Breast epithelium (tissue), 4 donors: ENCODE measurements at regions not wholly inside any gene's neighbourhood (a gene's known extent, or its start where the extent isn't known, plus 50 kb on each side); places are given as distances from the start of the nearest gene placed in this dataset.

Source experiments
- DNase-seq, 2 donors: peaks; one replicate each; pipeline ENCODE4 v3.0.0-alpha.2; 2019; ENCODE audit warnings: low spot score in 2 of 2
- H3K27ac ChIP-seq, 2 donors: fragments of 200-600 bp; sonication (generic) in 1 of 2; one replicate each; pipeline ENCODE4 v1.5.1; 2016 to 2019; ENCODE audit warnings: mild to moderate bottlenecking in 1 of 2
- H3K27me3 ChIP-seq, 2 donors: fragments of 200-600 bp; sonication (generic) in 1 of 2; one replicate each; pipeline versions ENCODE4 v1.5.1 to v1.6.0; 2017 to 2019; ENCODE audit warnings: control low read depth in 1 of 2, mild to moderate bottlenecking in 1 of 2
- H3K36me3 ChIP-seq: fragments of 200-600 bp; one replicate; pipeline ENCODE4 v1.5.1; 2019
- H3K4me1 ChIP-seq, 2 donors: fragments of 200-600 bp; sonication (generic); one replicate each; pipeline ENCODE4 v1.5.1; 2016 to 2019; ENCODE audit warnings: control low read depth in 1 of 2
- H3K4me3 ChIP-seq, 3 donors: fragments of 200-600 bp; sonication (generic); 1 replicate in 2 of 3; 2 replicates in 1 of 3; pipeline ENCODE4 v1.5.1; 2016 to 2019; ENCODE audit warnings: mild to moderate bottlenecking in 3 of 3, moderate library complexity in 2 of 3
- H3K9me3 ChIP-seq, 2 donors: fragments of 200-600 bp; sonication (generic) in 1 of 2; one replicate each; pipeline ENCODE4 v1.5.1; 2016 to 2019; ENCODE audit warnings: control low read depth in 1 of 2
- POLR2A ChIP-seq: fragments of 450-650 bp; IDR thresholded peaks from one replicate; pipeline ENCODE4 v1.6.1; 2016; ENCODE audit warnings: antibody characterized with exemption, mild to moderate bottlenecking, moderate library complexity
- POLR2AphosphoS5 ChIP-seq, 3 donors: sonication (generic); formaldehyde crosslinking; IDR thresholded peaks; one replicate each; pipeline ENCODE4 v1.6.1; 2017; ENCODE audit warnings: antibody characterized with exemption in 3 of 3
- intact Hi-C: fragments of 100-400 bp; cut with DNase I; formaldehyde crosslinking; loops from one replicate; pipeline ENCODE4 v1.15.1; 2023; ENCODE audit warnings: low total_unique reads
- TF ChIP-seq, protein P1 (sequence below), 3 donors: fragments of 450-650 bp; IDR thresholded peaks; one replicate each; pipeline ENCODE4 v1.5.1; 2016 to 2017; ENCODE audit warnings: antibody characterized with exemption in 3 of 3, mild to moderate bottlenecking in 3 of 3, moderate library complexity in 3 of 3

DNA sequence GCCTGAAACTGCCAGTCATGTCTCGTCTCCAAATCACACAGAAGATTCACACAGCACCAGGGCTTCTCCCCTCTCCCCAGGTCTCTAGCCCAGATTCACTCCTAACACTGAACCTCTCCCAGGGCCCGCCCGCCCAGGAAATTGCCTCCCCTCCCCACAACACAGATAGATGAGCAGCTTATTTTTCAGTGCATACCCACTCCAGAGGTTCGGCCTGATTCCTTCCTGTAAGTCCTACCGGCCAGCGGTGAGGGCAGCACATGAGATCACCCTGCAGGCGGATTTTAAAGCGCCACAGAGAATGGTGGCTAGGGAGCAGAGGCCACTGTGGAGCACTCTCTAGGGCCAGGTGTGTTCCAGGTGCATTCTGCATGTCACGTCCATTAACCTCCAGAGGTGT is 301.8 kb downstream of the IRF8 start:
- Histone ChIP-seq H3K4me1 (no peaks in the 10 kb centered on the region), H3K9me3 (no peaks in the 10 kb centered on the region), H3K27me3 (peaks cover 0 to 75% of the 10 kb centered on the region in 2 donors), H3K27ac (no peak overlapping the region), H3K4me3 (no peak overlapping the region), H3K36me3 (no peaks in the 10 kb centered on the region)
- intact Hi-C loops = no loop called here
- no peak for DNase-seq
- TF ChIP-seq, protein P1, sequence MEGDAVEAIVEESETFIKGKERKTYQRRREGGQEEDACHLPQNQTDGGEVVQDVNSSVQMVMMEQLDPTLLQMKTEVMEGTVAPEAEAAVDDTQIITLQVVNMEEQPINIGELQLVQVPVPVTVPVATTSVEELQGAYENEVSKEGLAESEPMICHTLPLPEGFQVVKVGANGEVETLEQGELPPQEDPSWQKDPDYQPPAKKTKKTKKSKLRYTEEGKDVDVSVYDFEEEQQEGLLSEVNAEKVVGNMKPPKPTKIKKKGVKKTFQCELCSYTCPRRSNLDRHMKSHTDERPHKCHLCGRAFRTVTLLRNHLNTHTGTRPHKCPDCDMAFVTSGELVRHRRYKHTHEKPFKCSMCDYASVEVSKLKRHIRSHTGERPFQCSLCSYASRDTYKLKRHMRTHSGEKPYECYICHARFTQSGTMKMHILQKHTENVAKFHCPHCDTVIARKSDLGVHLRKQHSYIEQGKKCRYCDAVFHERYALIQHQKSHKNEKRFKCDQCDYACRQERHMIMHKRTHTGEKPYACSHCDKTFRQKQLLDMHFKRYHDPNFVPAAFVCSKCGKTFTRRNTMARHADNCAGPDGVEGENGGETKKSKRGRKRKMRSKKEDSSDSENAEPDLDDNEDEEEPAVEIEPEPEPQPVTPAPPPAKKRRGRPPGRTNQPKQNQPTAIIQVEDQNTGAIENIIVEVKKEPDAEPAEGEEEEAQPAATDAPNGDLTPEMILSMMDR (IDR thresholded peaks at IDR 0.05) = no peak
- no peak for TF ChIP-seq POLR2A
- TF ChIP-seq POLR2AphosphoS5 (IDR thresholded peaks at IDR 0.05) = no peak

DNA sequence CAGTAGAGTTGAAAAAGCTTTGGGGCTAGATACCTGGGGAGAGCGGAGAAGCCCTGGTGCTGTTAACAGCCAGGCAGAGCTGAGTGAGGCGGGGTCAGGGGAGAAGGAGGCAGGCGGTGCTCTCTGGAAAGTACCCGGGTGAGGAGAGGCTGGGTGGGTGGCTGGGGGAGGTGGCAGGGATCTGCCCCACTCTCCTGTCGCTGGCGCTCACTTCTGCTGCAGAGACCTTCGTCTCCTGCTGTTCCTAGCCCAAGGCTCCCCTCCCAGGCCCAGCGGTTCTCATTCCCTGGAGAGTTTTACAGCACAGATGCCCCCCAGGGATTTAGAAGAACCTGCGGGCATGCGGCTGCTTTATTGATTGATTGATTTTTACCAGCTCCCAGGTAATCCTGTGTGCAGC is 302.8 kb downstream of the IRF8 start:
- Histone ChIP-seq H3K27ac (no peak overlapping the region), H3K27me3 (peaks cover 0 to 65% of the 10 kb centered on the region in 2 donors), H3K9me3 (no peaks in the 10 kb centered on the region), H3K36me3 (no peaks in the 10 kb centered on the region), H3K4me3 (no peak overlapping the region), H3K4me1 (no peaks in the 10 kb centered on the region)
- TF ChIP-seq, protein P1 (IDR thresholded peaks at IDR 0.05) = no peak
- TF ChIP-seq POLR2AphosphoS5 (IDR thresholded peaks at IDR 0.05) = no peak
- no peak for TF ChIP-seq POLR2A
- intact Hi-C loops = no loop called here
- DNase-seq = no peak

DNA sequence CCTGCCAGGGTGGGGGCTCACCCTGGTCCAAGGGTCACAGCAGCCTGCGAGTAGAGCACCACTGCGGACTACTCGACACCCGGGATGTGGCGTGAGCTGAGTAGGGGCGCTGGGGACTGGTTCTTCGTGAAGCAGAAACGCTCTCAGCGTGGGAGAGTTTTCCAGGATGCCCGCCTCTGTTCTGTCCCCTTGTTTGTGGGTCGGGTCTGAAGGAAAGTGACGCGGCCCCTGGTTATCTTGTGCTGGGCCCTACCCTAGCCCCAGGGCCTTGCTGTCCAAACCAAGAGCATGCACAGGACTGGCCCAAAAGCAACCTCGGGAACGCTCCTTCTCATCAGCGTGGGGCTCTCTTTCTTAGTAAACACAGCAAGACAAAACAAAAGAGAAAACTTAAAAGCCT is 303.3 kb downstream of the IRF8 start:
- DNase-seq = no peak
- H3K4me1 ChIP-seq = no peaks in the 10 kb centered on the region
- no peak overlapping the region for H3K4me3 ChIP-seq
- H3K9me3 ChIP-seq = no peaks in the 10 kb centered on the region
- TF ChIP-seq, protein P1 (IDR thresholded peaks at IDR 0.05) = no peak
- TF ChIP-seq POLR2AphosphoS5 (IDR thresholded peaks at IDR 0.05) = no peak
- no peak for TF ChIP-seq POLR2A
- H3K27me3 ChIP-seq = peaks cover 0 to 60% of the 10 kb centered on the region in 2 donors
- no peak overlapping the region for H3K27ac ChIP-seq
- intact Hi-C loops = no loop called here
- H3K36me3 ChIP-seq = no peaks in the 10 kb centered on the region

DNA sequence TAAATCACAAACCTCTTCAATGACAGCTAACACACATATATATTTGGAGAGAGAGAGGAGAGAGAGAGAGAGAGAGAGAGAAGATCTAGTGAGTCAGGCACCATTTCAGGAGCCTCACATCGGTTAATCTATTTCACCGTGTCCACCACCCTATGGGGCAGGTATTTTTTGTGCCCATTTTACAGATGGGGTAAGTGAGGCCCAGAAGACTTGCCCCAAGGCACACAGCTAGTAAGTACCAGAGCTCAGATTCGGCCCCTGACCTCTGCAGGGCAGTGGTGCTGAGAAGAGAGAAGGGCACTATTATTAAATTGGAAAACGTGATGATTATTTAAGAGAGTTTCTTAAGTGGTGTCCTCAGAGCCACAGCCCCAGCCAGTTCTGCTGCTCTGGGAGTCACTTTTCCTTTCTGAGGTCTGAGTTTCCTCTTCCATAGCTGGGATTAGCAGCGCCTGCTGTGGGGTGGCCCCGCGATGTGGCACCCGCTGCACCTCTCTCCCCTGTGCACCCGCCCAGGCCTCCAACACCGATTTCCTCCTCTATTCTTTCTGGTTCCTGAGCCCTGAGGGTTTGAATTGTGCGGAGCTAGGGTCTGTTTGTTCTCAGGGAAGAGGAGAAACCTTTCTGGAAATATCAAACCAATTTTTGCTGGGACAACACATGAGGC is 303.9 kb downstream of the IRF8 start:
- Histone ChIP-seq H3K4me1 (no peaks in the 10 kb centered on the region), H3K9me3 (no peaks in the 10 kb centered on the region), H3K27me3 (peaks cover 0 to 56% of the 10 kb centered on the region in 2 donors), H3K4me3 (no peak overlapping the region), H3K36me3 (no peaks in the 10 kb centered on the region), H3K27ac (no peak overlapping the region)
- intact Hi-C loops = no loop called here
- no peak for DNase-seq
- TF ChIP-seq, protein P1 (IDR thresholded peaks at IDR 0.05) = no peak
- no peak for TF ChIP-seq POLR2AphosphoS5 (IDR thresholded peaks at IDR 0.05)
- no peak for TF ChIP-seq POLR2A

DNA sequence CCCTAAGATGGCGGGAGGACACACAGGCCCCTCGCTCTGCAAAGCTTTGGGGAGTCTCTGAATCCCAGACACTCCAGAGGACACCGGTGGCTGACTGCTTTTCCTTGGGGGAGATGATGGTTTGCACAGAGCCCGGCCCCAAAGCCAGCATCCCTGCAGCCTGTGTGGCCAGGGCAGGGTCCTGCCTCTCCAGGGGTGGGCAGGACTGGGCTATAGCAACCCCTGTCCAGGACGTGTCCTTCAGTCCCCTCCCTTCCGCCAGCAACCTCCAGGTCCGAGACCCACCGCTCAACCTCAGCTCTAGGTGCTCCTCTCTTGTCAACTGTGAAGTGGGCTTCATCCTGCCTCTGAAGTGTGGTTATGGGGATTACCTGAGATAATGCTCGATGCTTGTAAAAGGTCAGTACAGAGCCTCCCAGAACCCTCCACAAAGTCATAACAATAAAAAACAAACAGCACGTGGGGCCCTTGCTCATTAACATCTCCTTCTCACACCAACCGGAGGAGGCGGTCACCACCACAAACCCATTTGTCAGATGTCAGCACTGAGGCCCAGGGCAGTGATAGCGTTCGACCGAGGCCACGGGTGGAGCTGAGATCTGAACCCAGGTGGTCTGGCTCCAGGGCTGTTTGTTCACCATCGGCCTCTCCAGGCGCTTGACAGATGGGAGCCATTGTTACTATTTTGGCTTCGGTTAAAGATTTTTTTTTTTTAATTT is 304.8 kb downstream of the IRF8 start:
- Histone ChIP-seq H3K4me3 (no peak overlapping the region), H3K9me3 (no peaks in the 10 kb centered on the region), H3K4me1 (no peaks in the 10 kb centered on the region), H3K27ac (no peak overlapping the region), H3K27me3 (peaks cover 0 to 48% of the 10 kb centered on the region in 2 donors), H3K36me3 (no peaks in the 10 kb centered on the region)
- intact Hi-C loops = no loop called here
- TF ChIP-seq, protein P1 (IDR thresholded peaks at IDR 0.05) = no peak
- TF ChIP-seq POLR2AphosphoS5 (IDR thresholded peaks at IDR 0.05) = no peak
- no peak for TF ChIP-seq POLR2A
- no peak for DNase-seq
